NCI-H345 (cell line): ENCODE measurements at regions not wholly inside any gene's neighbourhood (a gene's known extent, or its start where the extent isn't known, plus 50 kb on each side); places are given as distances from the start of the nearest gene placed in this dataset.
"Not testable (repeated sequence)": the region's sequence is repeated elsewhere in the genome, so short reads cannot be mapped to it uniquely, and the experiment has no call there.

ENCODE experiments used
- DNase-seq: peaks from one replicate; lab custom pipeline; 2025; lab: John Stamatoyannopoulos, UW

DNA sequence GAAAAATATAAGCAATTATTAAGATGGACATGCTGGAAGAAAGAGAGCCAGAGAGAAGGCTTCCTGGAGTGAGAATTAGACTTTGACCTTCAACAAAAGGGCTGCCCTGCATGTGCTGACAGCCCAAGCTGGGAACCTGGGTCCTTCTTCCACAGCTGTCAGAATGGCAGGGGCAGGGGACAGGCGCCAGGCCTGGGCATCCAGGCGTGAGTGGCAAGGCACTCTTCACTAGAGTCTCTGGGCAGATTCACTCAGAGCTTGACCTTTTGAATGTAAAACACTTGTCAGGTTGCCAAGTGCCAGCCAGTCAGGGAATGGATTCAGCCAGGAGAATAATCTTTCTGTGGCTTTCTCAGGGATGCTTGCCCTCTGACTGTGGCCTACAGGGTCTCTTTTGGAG lies 119.1 kb upstream of the CLINT1 start:
- no peak for DNase-seq

DNA sequence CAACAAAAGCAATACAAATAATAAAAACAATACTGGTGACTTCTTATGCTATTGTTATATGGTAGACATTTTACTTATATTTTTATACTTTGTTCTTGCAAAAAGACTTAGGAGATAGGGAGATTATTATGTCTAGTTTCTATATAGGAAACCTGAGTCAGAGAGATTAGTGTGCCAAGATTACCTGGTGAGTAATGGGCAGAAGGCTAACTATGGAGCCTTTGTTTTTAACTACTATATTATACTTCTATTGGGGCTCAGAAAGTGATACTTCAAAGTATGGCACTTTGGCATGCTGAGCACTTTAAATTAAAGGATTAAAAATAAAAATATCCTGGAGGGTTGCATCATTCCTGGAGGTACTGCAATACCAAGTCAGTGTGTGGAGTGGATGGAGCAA lies 117.5 kb upstream of the CLINT1 start:
- DNase-seq, result no peak

DNA sequence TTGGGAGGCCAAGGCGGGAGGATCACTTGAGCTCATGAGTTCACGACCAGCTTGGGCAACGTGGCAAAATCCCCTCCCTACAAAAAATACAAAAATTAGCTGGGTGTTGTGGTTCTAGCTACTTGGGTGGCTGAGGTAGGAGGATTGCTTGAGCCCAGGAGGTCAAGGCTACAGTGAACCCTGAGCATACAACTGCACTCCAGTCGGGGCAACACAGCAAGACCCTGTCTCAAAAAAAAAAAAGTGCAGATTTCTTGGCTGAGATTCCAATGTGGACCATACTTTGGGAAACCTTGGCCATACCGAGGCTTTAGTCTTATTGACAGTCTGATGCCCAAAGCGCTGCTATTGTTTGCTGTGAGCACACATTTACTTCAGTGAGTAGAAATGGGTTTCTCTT lies 113.6 kb upstream of the CLINT1 start:
- no peak for DNase-seq

DNA sequence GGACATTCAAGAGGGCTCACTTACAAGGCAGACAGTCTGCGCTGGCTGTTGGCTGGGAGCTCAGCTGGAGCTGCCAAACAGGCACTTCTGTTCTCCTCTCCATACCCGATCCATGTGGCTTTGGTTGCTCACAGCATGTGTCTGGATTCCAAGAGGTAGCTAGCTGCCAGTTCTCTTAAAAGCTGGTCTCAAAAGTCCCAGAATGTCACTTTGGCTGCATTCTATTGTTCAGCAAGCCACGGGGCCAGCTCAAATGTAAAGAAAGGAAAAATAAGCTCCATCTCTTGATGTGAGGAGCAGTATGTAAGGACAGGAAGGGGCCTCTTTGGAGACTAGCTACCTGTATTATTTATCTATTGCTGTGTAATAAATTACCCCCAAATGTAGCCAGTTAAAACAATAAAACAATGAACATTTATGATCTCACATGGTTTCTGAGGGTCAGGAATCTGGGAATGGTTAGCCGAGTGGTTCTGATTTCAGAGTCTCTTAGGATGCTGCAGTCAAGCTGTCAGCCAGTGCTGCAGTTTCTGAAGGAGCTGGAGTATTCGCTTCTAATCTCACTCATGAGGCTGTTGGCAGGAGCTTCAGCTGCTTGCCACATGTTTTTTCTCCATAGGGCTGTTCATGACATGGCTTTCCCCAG lies 112.7 kb upstream of the CLINT1 start:
- DNase-seq, result peak; percentile 79

DNA sequence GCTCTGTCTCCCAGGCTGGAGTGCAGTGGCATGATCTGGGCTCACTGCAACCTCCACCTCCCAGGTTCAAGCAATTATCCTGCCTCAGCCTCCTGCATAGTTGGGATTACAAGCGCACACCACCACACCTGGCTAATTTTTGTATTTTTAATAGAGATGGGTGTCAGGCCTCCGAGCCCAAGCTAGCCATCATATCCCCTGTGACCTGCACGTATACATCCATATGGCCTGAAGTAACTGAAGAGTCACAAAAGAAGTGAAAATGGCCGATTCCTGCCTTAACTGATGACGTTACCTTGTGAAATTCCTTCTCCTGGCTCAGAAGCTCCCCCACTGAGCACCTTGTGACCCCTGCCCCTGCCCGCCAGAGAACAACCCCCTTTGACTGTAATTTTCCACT lies 109.6 kb upstream of the CLINT1 start:
- not testable (repeated sequence) for DNase-seq

DNA sequence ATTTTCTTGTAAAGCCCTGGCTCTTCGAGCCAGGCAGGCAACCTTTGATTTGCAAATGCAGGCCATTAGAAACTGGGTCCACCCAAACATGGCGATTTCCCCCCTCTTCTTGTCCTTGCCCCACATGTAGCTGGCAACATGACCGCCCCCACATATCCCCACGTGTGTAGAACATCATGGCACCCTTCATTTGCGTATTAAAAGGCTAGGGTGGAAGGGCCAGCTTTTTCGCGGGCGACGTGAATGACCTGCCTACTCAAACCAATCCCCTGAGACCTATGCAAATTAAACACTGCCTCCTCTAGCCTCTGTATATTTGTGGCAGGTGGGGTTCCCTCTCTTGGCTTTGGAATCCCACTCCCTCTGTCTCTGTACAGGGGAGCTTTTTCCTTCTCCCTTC lies 107.0 kb upstream of the CLINT1 start:
- no peak for DNase-seq

DNA sequence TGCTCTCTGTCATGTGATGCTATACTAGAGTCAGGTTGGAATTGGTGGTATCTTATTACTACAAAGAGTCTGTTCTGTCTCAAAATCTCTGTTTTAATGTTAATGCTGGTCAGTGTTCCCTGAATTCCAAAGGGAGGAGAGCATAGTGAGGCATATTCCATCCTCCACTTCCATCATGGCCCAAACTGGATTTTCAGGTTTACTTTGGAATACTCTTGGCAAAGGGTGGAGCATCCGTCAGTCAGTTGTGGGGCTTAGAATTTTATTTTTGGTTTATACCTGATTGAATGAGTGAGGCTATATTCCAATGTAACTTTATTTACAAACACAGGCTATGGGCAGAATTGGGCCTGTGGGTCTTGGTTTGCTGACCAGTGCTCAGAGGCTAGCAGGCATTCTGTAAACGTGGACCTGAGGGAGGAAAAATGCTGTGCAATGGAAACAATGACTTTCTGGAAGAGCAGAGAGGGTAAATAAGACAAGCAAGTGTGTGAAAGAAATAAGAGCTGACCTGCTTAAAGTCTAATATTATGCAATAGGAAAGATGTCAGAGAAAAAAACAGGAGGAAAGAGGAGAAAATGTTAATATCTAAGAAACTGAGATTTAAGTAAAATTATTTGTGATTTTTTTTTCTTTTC lies 106.2 kb upstream of the CLINT1 start:
- no peak for DNase-seq

DNA sequence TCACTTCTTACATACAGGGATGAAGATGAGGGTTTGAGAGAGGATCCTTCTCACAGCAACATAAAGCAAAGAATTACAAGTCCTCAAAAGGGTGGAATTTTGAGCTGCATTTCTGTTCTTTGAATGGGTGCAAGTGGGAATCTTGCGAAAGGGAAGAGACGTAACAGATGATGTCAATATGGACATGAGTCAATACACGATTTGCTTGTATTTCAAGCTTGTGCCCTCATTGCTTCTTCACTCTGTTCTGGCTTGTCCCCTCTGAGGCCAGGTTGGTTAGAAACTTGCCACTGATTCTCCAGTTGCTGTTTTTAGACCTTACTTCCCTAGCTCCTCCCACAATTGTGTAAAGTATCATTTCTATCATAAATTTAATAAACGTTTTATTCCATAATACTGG lies 104.8 kb upstream of the CLINT1 start:
- DNase-seq, result no peak

DNA sequence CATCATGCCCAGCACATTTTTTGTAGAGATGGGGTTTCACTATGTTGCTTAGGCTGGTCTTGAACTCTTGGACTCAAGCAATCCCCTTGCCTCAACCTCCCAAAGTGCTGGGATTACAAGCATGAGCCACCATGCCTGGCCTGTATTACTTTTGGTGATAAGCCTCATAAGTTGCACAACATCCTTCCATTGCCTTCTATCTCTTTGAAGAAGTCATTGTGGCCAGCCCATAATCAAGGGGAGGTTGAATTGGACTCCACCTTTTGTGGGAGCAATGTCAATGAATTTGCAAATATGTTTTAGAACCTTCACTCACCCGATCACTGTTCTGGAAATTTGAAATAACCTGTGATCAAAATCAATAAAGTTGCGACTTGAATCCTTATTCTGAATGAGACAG lies 104.3 kb upstream of the CLINT1 start:
- DNase-seq, result no peak

DNA sequence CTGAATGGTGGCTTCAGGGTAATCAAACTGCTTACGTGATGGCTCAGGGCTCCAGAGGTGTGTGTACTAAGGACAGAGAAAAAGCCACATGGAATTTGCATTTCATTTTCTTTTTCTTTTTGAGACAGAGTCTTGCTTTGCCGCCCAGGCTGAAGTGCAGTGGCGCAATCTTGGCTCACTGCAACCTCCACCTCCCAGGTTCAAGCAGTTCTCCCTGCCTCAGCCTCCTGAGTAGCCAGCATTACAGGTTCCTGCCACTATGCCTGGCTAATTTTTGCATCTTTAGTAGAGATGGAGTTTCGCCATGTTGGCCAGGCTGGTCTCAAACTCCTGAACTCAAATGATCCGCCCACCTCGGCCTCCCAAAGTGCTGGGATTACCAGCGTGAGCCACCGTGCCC lies 103.7 kb upstream of the CLINT1 start:
- not testable (repeated sequence) for DNase-seq

DNA sequence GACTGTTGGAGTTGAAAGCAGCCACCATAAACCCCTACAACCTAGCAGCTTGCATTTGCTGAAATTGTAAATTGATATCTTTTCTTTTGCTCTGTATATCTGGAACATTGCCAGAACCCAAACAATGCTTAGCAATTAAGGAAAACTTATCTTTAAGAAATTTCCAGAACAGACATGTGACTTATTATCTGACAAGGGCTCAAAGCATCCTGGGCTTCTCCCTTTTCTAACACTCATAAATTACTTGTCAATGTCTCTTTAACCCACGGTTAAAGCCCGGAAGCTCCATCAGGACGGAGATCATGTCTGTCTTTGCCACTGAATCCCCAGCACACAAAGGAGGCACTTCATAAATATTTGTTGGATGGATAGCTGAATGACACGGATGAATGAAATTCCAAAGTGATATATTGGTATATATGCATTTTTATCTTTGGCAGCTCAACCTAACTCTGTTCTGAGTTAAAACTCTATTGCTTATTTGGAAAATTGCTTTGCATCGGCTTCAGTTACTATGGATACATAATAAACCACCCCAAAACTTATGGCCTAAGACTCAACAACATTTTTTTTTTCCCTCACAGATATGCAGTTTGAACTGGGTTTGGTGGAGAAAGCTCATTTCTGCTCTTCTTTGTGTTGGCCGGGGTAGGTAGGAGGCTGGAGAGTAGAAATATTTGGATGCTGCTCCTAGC lies 103.1 kb upstream of the CLINT1 start:
- peak; percentile 67 for DNase-seq

DNA sequence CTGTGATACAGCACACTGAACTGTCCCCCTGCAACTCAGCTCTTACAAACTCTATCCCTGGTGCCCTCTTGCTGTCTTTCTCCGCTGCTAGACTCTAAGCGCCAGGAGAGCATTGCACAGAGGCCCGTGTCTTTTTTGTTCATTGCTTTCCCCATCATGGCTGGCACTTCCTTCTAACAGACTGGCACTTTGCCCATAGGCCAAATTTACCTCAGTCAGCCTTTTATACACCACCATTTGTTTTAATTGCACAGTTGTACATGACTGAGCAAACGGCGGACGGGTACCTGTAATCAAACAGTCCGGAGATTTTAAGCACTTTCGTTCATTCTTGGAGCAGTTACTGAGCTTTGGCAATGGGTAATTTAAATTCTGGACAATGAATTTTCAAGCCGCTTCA lies 102.2 kb upstream of the CLINT1 start:
- peak; percentile 70 for DNase-seq

DNA sequence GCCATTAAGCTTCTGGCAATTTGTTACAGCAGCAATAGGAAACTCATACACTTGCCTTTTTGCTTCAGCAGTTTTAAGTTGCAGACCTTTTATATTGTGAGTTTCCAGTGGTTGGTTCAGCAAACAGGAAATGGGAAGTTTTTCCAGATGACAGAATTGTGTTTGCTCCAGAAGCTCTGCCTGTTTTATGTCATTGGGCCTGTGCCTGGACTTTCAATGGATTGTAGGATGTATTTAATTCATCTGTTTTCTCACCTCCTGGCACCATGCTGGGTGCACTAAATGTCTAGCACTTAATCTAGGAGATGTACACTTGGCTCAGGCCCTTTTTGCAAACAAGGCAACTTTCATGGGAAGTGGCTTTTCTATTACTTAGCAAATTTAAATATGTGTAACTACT lies 100.4 kb upstream of the CLINT1 start:
- DNase-seq, result peak; percentile 9

DNA sequence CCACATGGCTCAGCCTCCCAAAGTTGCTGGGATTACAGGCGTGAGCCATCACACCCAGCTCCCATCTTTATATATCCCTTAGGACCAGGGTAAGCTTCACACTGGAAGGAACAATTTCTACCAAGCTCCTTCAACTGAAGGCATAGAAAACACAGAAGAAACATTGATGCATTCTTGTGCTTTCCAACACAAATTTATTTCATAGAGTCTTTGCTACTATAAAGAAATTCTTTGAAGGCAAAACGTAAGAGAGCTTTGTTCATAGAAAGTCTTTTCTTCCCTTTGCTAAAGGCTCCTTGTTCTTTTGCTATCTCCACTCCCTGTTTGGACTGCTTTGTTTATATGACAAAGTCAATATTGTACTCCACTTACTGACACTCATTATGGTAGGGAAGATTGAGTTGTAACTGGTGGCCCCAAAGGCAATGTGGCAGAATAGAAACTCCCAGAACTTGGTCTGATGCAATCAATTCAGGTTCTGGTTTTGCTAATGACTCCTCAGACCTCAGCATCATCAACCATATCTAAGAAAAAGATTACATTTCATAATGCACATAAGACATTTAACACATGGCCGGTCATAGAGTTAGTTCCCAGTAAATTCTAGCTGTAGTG lies 97.4 kb upstream of the CLINT1 start:
- peak; percentile 15 for DNase-seq

DNA sequence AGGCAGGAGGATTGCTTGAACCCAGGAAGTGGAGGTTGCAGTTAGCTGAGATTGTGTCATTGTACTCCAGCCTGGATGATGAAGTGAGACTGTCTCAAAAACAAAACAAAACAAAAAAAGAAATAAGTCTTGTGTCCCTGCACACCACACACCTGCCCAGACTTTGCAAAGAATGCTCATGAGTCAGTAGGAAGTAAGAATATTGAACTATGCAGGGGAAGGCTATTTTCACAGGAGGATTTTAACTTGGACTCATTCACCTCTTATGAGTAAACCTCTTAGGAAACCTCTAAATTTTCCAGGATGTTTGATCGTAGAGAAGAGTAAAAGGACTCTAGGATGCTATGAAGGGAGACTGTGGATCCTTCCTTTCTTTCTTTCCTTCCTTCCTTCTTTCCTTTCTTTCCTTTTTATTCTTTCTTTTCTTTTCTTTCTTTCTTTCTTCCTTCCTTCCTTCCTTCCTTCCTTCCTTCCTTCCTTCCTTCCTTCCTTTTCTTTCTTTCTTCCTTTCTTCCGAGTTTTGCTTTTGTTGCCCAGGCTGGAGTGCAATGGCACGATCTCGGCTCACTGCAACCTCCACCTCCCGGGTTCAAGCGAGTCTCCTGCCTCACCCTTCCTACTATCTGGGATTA lies 96.7 kb upstream of the CLINT1 start:
- no peak for DNase-seq

DNA sequence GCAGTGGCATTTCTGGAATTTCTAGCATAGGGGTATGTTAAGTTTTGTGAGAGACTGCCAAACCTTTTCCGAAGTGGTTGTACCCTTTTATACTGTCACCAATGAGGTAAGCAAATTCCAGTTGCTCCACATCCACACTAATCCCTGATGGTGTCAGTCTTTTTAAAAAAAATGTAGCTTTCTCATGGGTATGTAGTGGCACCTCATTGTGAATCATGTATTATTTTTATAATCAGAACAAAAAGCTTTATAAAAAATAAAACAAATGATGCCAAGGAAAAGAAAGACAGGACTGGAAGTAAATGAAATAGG lies 93.4 kb upstream of the CLINT1 start:
- no peak for DNase-seq

DNA sequence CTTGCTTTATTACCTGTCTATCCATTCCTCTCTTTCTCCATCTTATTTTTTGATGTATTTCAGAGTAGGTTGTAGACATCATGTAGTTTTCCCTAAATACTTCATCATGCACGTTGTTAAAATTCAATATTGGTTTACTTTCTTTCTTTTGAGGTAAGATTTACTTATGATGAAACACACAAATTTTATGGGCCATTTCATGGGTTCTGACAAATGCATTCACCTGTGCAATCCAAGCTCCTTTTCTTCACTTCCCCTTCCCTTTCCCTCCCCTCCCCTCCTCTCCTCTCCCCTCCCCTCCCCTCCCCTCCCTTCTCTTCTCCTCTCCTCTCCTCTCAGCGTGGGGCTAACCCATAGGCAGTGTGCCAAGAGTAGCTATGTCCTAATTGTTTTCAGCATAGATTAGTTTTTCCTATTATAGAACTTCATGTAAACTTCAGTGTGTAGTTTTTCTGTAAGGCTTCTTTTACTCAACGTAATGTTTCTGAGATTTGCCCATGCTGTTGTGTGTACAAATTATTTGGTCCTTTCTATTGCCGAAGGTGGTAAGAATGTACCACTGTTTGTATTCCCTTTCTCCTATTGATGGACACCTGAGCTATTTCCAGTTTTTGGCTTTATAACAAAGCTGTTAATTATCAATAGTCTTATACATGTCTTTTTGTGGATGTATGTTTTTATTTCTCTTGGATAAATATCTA lies 92.9 kb upstream of the CLINT1 start:
- DNase-seq, result peak; percentile 53

DNA sequence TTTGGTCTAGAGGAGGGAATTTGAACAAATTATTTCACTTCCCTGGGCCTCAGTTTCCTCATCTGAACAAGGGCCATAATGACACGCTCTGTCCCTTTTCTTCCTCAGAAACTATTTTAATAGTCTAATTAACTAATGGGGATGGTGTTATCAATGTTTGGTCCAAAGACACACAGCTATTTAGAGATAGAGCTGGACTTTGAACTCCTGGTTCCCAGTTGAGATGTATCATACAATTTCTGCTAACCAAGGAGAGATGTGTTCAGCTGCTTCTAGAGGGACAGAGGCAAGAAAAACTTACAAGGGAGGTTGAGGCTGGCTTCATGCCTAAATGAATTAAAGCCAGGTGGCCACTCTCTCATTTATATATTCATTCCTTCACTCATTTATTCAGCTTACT lies 90.6 kb upstream of the CLINT1 start:
- DNase-seq, result no peak

DNA sequence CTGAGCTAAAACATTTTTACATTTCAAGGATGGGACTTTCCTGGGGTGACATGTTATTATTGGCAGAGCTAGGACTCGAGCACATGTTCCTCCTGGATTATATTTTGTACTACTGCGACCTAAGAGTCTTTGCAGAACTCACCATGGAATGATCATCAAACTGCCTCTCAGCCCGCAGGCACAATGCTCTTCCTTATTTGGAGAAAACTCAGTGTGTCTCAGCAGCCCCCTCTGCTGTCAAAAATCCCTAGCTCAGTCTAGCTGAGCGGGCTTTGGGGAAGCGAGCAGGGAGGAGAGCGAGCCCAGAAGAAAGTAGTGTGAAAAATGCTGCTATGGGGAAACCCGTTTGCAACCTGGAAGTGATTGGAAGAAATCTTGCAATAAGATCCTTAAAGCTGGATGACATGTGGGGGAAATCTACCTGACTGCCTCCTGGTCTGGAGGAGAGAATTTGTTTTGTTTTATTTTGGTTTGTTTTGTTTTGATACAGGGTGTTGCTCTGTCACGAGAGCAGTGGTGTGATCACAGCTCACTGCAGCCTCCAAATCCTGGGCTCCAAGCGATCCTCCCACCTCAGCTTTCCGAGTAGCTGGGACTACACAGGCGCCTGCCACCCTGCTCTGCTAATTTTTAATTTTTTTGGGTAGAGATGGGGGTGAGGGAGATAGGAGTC lies 89.9 kb upstream of the CLINT1 start:
- peak; percentile 90 for DNase-seq

DNA sequence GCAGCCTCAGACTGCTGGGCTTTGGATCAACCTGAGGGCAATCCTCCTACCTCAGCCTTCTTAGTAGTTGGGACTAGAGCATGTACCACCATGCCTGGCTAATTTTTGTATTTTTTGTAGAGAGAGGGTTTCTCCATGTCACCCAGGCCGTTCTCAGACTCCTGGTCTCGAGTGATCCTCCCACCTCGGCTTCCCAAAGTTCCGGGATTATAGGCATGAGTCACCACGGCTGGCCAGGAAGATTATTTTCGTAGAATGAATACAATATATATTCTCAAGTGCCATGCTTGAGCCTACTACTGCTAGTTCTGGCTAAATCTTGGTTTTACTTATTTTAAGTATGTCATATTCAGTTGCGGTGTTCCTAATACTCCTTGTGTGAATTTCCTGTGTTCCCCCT lies 88.2 kb upstream of the CLINT1 start:
- DNase-seq, result no peak

DNA sequence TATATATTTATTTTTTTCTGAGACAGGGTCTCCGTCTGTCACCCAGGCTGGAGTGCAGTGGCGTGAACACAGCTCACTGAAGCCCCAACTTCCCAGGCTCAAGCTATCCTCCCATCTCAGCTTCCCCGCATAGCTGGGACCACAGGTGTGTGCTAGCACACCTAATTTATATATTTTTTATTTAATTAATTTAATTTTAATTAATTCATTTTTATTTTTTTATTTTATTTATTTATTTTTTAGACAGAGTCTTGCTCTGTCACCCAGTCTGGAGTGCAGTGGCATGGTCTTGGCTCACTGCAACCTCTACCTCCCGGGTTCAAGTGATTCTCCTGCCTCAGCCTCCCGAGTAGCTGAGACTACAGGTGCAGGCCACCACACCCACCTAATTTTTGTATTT lies 86.9 kb upstream of the CLINT1 start:
- not testable (repeated sequence) for DNase-seq

DNA sequence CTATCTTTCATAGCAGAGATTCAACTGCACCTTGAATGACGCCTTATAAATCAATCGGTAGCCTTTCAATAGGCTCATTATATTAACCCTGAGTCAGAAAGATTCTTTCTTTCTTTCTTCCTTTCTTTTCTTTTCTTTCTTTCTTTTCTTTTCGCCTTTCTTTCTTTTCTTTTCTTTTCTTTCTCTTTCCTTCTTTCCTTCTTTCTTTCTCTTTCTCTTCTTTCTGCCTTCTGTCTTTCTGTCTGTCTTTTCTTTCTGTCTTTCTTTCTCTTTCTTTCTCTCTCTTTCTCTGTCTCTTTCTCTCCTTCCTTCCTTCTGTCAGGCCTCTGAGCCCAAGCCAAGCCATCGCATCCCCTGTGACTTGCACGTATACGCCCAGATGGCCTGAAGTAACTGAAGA lies 86.0 kb upstream of the CLINT1 start:
- no peak for DNase-seq
